MM.1S (cell line): ENCODE measurements at regions not wholly inside any gene's neighbourhood (a gene's known extent, or its start where the extent isn't known, plus 50 kb on each side); places are given as distances from the start of the nearest gene placed in this dataset.
"Not testable (repeated sequence)": the region's sequence is repeated elsewhere in the genome, so short reads cannot be mapped to it uniquely, and the experiment has no call there.

Source experiments
- CTCF ChIP-seq: fragments of 300-600 bp; sonication (generic); IDR thresholded peaks from 2 replicates; pipeline ENCODE4 v1.5.1; 2016; ENCODE audit warnings: antibody characterized with exemption, low read length, mixed read lengths
- EZH2phosphoT487 ChIP-seq: fragments of 300-600 bp; sonication (generic); IDR thresholded peaks from 2 replicates; pipeline ENCODE4 v1.6.1; 2018; ENCODE audit warnings: antibody characterized with exemption, low read length

- not testable (repeated sequence) for TF ChIP-seq CTCF, EZH2phosphoT487
Measured at GRCh38 chr9:138206108-138206507, 328.5 kb downstream of the CACNA1B start.
